HCT116 (cell line): ENCODE measurements at regions not wholly inside any gene's neighbourhood (a gene's known extent, or its start where the extent isn't known, plus 50 kb on each side); places are given as distances from the start of the nearest gene placed in this dataset.

Experiments used
- ATAC-seq: fragments of 200-7000 bp; cut with Tn5 transposase; 2 replicates; pipeline ENCODE4 v1.9.1; 2020; ENCODE audit warnings: mild to moderate bottlenecking, moderate library complexity
- BruUV-seq: library from RNA; stranded (reverse); fragments of 400-500 nt; replicated peaks from 2 replicates; lab custom pipeline; 2021; lab: Mats Ljungman, UMichigan
- CTCF ChIA-PET: fragments of 300-600 bp; sonication (Branson Sonifier 250); formaldehyde crosslinking; loops from one replicate; lab custom pipeline; 2021; ENCODE audit warnings: antibody characterized with exemption; lab: Charles Lee
- POLR2A ChIA-PET: fragments of 300-600, 350-600 bp; sonication (Branson Sonifier 250); formaldehyde crosslinking; loops from one replicate; lab custom pipeline; 2021; ENCODE audit warnings: antibody characterized with exemption; lab: Charles Lee
- RAD21 ChIA-PET, 2 experiments: fragments of 300-600 bp; sonication (Branson Sonifier 250); formaldehyde crosslinking; loops; one replicate each; lab custom pipeline; 2023; ENCODE audit warnings: low total read pairs in 2 of 2; ENCODE audit not compliant: uncharacterized antibody in 2 of 2, unreplicated experiment in 2 of 2, low non-redundant PET in 1 of 2; lab: Charles Lee
- DNase-seq: peaks from one replicate; pipeline ENCODE4 v3.0.0-alpha.2; 2010; ENCODE audit warnings: low read depth, low spot score
- H2AFZ ChIP-seq: fragments of 200-600 bp; shearing (Covaris generic), sonication (generic); 2 replicates; pipeline ENCODE4 v1.6.1; 2017; ENCODE audit warnings: low read depth, mixed run types, mixed read lengths, antibody characterized with exemption, low read length; ENCODE audit not compliant: poor library complexity, severe bottlenecking
- H3K27ac ChIP-seq: 2 replicates; pipeline ENCODE4 v1.5.1; 2012; ENCODE audit warnings: low read depth, low read length
- H3K27me3 ChIP-seq: fragments of 200-600 bp; sonication (generic); 2 replicates; pipeline ENCODE4 v1.6.1; 2016; ENCODE audit warnings: mixed run types, low read length, mixed read lengths; ENCODE audit not compliant: insufficient read depth
- H3K36me3 ChIP-seq, 2 experiments: fragments of 200-500 bp in 1 of 2; fragments of 200-600 bp in 1 of 2; sonication (Bioruptor generic) in 1 of 2; sonication (generic) in 1 of 2; 2 replicates each; pipeline versions ENCODE4 v1.5.1 to v1.6.1; 2014 to 2016; ENCODE audit warnings: low read length in 2 of 2, inconsistent platforms in 1 of 2, mixed read lengths in 1 of 2, mixed run types in 1 of 2; ENCODE audit not compliant: insufficient read depth in 2 of 2, control insufficient read depth in 1 of 2
- H3K4me1 ChIP-seq, 2 experiments: fragments of 200-600 bp in 1 of 2; sonication (generic) in 1 of 2; 2 replicates each; pipeline versions ENCODE4 v1.5.1 to v1.6.1; 2012 to 2017; ENCODE audit warnings: low read length in 2 of 2, inconsistent platforms in 1 of 2, mild to moderate bottlenecking in 1 of 2, mixed read lengths in 1 of 2, mixed run types in 1 of 2, moderate library complexity in 1 of 2; ENCODE audit not compliant: insufficient read depth in 2 of 2, control insufficient read depth in 1 of 2
- H3K4me2 ChIP-seq: fragments of 200-600 bp; sonication (generic); 2 replicates; pipeline ENCODE4 v1.6.1; 2017; ENCODE audit warnings: mixed run types, low read length, mixed read lengths
- H3K4me3 ChIP-seq, 2 experiments: fragments of 200-600 bp in 1 of 2; sonication (generic) in 1 of 2; replicated peaks in 1 of 2; 2 replicates each; pipeline ENCODE4 v1.5.1; 2011 to 2016; ENCODE audit warnings: low read length in 2 of 2, control low read depth in 1 of 2, low read depth in 1 of 2, mild to moderate bottlenecking in 1 of 2, mixed read lengths in 1 of 2, mixed run types in 1 of 2
- H3K79me2 ChIP-seq: fragments of 200-600 bp; sonication (generic); 2 replicates; pipeline ENCODE4 v1.6.1; 2017; ENCODE audit warnings: mild to moderate bottlenecking, mixed run types, low read length, moderate library complexity, mixed read lengths; ENCODE audit not compliant: insufficient read depth
- H3K9ac ChIP-seq: fragments of 200-600 bp; sonication (generic); 2 replicates; pipeline ENCODE4 v1.6.1; 2016; ENCODE audit warnings: low read length, mixed read lengths
- H3K9me2 ChIP-seq: fragments of 200-600 bp; sonication (generic), shearing (Covaris generic); 2 replicates; pipeline ENCODE4 v1.6.1; 2017; ENCODE audit warnings: mixed run types, mild to moderate bottlenecking, moderate library complexity; ENCODE audit not compliant: insufficient read depth
- H3K9me3 ChIP-seq, 2 experiments: fragments of 200-500 bp in 1 of 2; fragments of 200-600 bp in 1 of 2; sonication (Bioruptor generic) in 1 of 2; sonication (generic) in 1 of 2; 2 replicates each; pipeline ENCODE4 v1.6.1; 2014 to 2017; ENCODE audit warnings: low read length in 2 of 2, mixed read lengths in 2 of 2, inconsistent platforms in 1 of 2, low read depth in 1 of 2, mild to moderate bottlenecking in 1 of 2, mixed run types in 1 of 2, moderate library complexity in 1 of 2; ENCODE audit not compliant: control insufficient read depth in 1 of 2, insufficient read depth in 1 of 2
- H4K20me1 ChIP-seq: fragments of 200-600 bp; sonication (generic), shearing (Covaris generic); 2 replicates; pipeline ENCODE4 v1.6.1; 2017; ENCODE audit warnings: mixed run types, mild to moderate bottlenecking, moderate library complexity; ENCODE audit not compliant: insufficient read depth
- ATF3 ChIP-seq: IDR thresholded peaks from 2 replicates; pipeline ENCODE4 v1.6.1; 2012
- CBX3 ChIP-seq: IDR thresholded peaks from 2 replicates; pipeline ENCODE4 v1.6.1; 2012; ENCODE audit warnings: low read depth
- CEBPB ChIP-seq: IDR thresholded peaks from 2 replicates; pipeline ENCODE4 v1.6.1; 2012; ENCODE audit warnings: low read depth
- CTCF ChIP-seq, 3 experiments: fragments of 200-600 bp in 1 of 3; sonication (generic) in 1 of 3; IDR thresholded peaks in 2 of 3; conservative IDR thresholded peaks in 1 of 3; 2 replicates each; pipeline ENCODE4 v1.5.1; 2012 to 2017; ENCODE audit warnings: low read depth in 2 of 3, low read length in 2 of 3, antibody characterized with exemption in 1 of 3, borderline replicate concordance in 1 of 3, control low read depth in 1 of 3, mild to moderate bottlenecking in 1 of 3, mixed read lengths in 1 of 3, mixed run types in 1 of 3, moderate library complexity in 1 of 3; ENCODE audit not compliant: insufficient read depth in 1 of 3
- EGR1 ChIP-seq: IDR thresholded peaks from 2 replicates; pipeline ENCODE4 v1.6.1; 2012; ENCODE audit warnings: low read depth
- ELF1 ChIP-seq: IDR thresholded peaks from 2 replicates; pipeline ENCODE4 v1.6.1; 2012; ENCODE audit warnings: low read depth, borderline replicate concordance
- EZH2phosphoT487 ChIP-seq: fragments of 200-600 bp; IDR thresholded peaks from 2 replicates; pipeline ENCODE4 v1.6.1; 2018; ENCODE audit warnings: antibody characterized with exemption, borderline replicate concordance
- JUND ChIP-seq: IDR thresholded peaks from 2 replicates; pipeline ENCODE4 v1.6.1; 2012
- POLR2A ChIP-seq: IDR thresholded peaks from 2 replicates; pipeline ENCODE4 v1.7.0; 2011; ENCODE audit warnings: borderline replicate concordance; ENCODE audit not compliant: insufficient read depth, insufficient read length; ENCODE audit errors: extremely low read depth
- POLR2AphosphoS5 ChIP-seq: IDR thresholded peaks from 2 replicates; pipeline ENCODE4 v1.6.1; 2011; ENCODE audit warnings: mild to moderate bottlenecking, low read depth, low read length, moderate library complexity
- SRF ChIP-seq: IDR thresholded peaks from 2 replicates; pipeline ENCODE4 v1.6.1; 2012; ENCODE audit warnings: low read depth
- ZBTB33 ChIP-seq: IDR thresholded peaks from 2 replicates; pipeline ENCODE4 v1.6.1; 2011; ENCODE audit warnings: mild to moderate bottlenecking, low read length, moderate library complexity; ENCODE audit not compliant: insufficient replicate concordance; ENCODE audit errors: extremely low read depth
- ZFX ChIP-seq: fragments of 450-650 bp; IDR thresholded peaks from 2 replicates; pipeline ENCODE4 v1.6.1; 2017
- ZNF274 ChIP-seq: fragments of 200-500 bp; sonication (Bioruptor generic); IDR thresholded peaks from 2 replicates; pipeline ENCODE4 v1.6.1; 2014; ENCODE audit warnings: mild to moderate bottlenecking, low read depth, low read length, inconsistent platforms
- intact Hi-C: fragments of 100-400 bp; cut with micrococcal nuclease; formaldehyde crosslinking; loops from 2 replicates; pipeline ENCODE4 v1.10.0; 2022

- H3K36me3 ChIP-seq = no peaks in the 10 kb centered on the region
- POLR2A ChIA-PET = no interaction called here
- TF ChIP-seq EGR1 (no peak), EZH2phosphoT487 (no peak), ZNF274 (no peak), SRF (no peak), ATF3 (no peak), CBX3 (no peak), ZFX (no peak), POLR2A (no peak), CEBPB (no peak), ELF1 (no peak), JUND (no peak), POLR2AphosphoS5 (no peak), ZBTB33 (no peak), CTCF (IDR thresholded peaks at IDR 0.05 in 2 of 3, conservative IDR thresholded peaks at IDR 0.05 in 1 of 3; ENCODE audit: borderline replicate concordance in 1 of 3, insufficient read depth in 1 of 3, low read depth in 2 of 3, low read length in 2 of 3) (no peak)
- TF ChIP-seq, all 23 proteins: peak for 0
- H3K27ac ChIP-seq = no peak overlapping the region
- RAD21 ChIA-PET = no interaction called here
- no peaks in the 10 kb centered on the region for H3K9me3 ChIP-seq
- BruUV-seq = no TSS peak
- no peaks in the 10 kb centered on the region for H3K79me2 ChIP-seq
- H2AFZ ChIP-seq = no peak overlapping the region
- ATAC-seq (no peak), DNase-seq (no peak)
- H3K4me2 ChIP-seq = no peak overlapping the region
- no peak overlapping the region for H3K4me3 ChIP-seq
- H3K4me1 ChIP-seq = no peaks in the 10 kb centered on the region
- intact Hi-C loops = no loop called here
- H3K27me3 ChIP-seq = no peaks in the 10 kb centered on the region
- no peaks in the 10 kb centered on the region for H3K9me2 ChIP-seq
- no peaks in the 10 kb centered on the region for H4K20me1 ChIP-seq
- CTCF ChIA-PET = no interaction called here
- no peak overlapping the region for H3K9ac ChIP-seq
Measured at GRCh38 chr5:94039101-94039500, 297.7 kb upstream of the POU5F2 start.
